Panc1 (cell line): ENCODE measurements at regions not wholly inside any gene's neighbourhood (a gene's known extent, or its start where the extent isn't known, plus 50 kb on each side); places are given as distances from the start of the nearest gene placed in this dataset.

Experiments
- POLR2AphosphoS5 ChIP-seq: IDR thresholded peaks from 2 replicates; pipeline ENCODE4 v1.6.1; 2012; ENCODE audit warnings: mild to moderate bottlenecking, low read depth, low read length, moderate library complexity
- TF ChIP-seq, protein P1 (sequence below): fragments of 450-650 bp; IDR thresholded peaks from 2 replicates; pipeline ENCODE4 v1.5.1; 2017; ENCODE audit warnings: mild to moderate bottlenecking
- TF ChIP-seq, protein P2 (sequence below), 2 experiments: IDR thresholded peaks; 2 replicates each; pipeline ENCODE4 v1.6.1; 2011 to 2012; ENCODE audit warnings: low read depth in 2 of 2, control low read depth in 1 of 2, low read length in 1 of 2, mild to moderate bottlenecking in 1 of 2, moderate library complexity in 1 of 2; ENCODE audit not compliant: insufficient read depth in 1 of 2

DNA sequence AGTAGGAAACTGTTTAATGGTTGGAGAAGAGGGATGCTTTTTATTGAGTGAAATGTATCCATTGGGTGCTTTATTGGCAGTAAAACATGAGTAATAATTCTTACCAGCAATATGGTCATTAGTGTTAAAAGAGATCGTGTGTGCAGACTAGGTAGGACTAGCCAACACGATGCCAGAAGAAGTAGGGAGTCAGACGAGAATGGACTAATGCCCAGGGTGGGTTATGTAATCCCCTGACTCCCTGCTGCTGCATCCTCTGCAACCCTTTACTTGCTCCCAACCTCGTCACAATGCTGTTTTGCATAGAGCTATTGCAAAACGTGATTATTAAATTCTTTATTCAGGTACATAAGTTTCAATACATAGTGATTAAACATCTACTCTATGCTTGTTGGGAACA, 1213.7 kb downstream of the GATA3 start:
- TF ChIP-seq, protein P1, sequence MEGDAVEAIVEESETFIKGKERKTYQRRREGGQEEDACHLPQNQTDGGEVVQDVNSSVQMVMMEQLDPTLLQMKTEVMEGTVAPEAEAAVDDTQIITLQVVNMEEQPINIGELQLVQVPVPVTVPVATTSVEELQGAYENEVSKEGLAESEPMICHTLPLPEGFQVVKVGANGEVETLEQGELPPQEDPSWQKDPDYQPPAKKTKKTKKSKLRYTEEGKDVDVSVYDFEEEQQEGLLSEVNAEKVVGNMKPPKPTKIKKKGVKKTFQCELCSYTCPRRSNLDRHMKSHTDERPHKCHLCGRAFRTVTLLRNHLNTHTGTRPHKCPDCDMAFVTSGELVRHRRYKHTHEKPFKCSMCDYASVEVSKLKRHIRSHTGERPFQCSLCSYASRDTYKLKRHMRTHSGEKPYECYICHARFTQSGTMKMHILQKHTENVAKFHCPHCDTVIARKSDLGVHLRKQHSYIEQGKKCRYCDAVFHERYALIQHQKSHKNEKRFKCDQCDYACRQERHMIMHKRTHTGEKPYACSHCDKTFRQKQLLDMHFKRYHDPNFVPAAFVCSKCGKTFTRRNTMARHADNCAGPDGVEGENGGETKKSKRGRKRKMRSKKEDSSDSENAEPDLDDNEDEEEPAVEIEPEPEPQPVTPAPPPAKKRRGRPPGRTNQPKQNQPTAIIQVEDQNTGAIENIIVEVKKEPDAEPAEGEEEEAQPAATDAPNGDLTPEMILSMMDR = no peak
- TF ChIP-seq, protein P2, sequence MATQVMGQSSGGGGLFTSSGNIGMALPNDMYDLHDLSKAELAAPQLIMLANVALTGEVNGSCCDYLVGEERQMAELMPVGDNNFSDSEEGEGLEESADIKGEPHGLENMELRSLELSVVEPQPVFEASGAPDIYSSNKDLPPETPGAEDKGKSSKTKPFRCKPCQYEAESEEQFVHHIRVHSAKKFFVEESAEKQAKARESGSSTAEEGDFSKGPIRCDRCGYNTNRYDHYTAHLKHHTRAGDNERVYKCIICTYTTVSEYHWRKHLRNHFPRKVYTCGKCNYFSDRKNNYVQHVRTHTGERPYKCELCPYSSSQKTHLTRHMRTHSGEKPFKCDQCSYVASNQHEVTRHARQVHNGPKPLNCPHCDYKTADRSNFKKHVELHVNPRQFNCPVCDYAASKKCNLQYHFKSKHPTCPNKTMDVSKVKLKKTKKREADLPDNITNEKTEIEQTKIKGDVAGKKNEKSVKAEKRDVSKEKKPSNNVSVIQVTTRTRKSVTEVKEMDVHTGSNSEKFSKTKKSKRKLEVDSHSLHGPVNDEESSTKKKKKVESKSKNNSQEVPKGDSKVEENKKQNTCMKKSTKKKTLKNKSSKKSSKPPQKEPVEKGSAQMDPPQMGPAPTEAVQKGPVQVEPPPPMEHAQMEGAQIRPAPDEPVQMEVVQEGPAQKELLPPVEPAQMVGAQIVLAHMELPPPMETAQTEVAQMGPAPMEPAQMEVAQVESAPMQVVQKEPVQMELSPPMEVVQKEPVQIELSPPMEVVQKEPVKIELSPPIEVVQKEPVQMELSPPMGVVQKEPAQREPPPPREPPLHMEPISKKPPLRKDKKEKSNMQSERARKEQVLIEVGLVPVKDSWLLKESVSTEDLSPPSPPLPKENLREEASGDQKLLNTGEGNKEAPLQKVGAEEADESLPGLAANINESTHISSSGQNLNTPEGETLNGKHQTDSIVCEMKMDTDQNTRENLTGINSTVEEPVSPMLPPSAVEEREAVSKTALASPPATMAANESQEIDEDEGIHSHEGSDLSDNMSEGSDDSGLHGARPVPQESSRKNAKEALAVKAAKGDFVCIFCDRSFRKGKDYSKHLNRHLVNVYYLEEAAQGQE (IDR thresholded peaks at IDR 0.05; ENCODE audit: insufficient read depth in 1 of 2, low read depth in 2 of 2, low read length in 1 of 2) = no peak
- TF ChIP-seq POLR2AphosphoS5 = no peak
